Spinal cord (tissue), 9 donors: ENCODE measurements at regions not wholly inside any gene's neighbourhood (a gene's known extent, or its start where the extent isn't known, plus 50 kb on each side); places are given as distances from the start of the nearest gene placed in this dataset.
"Not testable (repeated sequence)": the region's sequence is repeated elsewhere in the genome, so short reads cannot be mapped to it uniquely, and the experiment has no call there.

Experiments used
- DNase-seq, 6 donors: peaks; one replicate each; pipeline versions ENCODE4 v3.0.0 to v3.0.0-alpha.2; 2013 to 2015; ENCODE audit warnings: low spot score in 6 of 6, low read depth in 4 of 6
- H3K27ac ChIP-seq: one replicate; pipeline ENCODE4 v1.5.1; 2013; ENCODE audit warnings: low read depth, low read length, control low read depth
- H3K27me3 ChIP-seq: one replicate; pipeline ENCODE4 v1.6.1; 2013; ENCODE audit warnings: low read length; ENCODE audit not compliant: control insufficient read depth, insufficient read depth
- H3K36me3 ChIP-seq: one replicate; pipeline ENCODE4 v1.6.1; 2013; ENCODE audit warnings: low read length; ENCODE audit not compliant: control insufficient read depth, insufficient read depth
- H3K4me1 ChIP-seq: one replicate; pipeline ENCODE4 v1.6.1; 2013; ENCODE audit warnings: low read length; ENCODE audit not compliant: control insufficient read depth, insufficient read depth
- H3K4me3 ChIP-seq: one replicate; pipeline ENCODE4 v1.5.1; 2013; ENCODE audit warnings: low read depth, low read length, control low read depth
- H3K9me3 ChIP-seq: one replicate; pipeline ENCODE4 v1.6.1; 2013; ENCODE audit warnings: low read length; ENCODE audit not compliant: control insufficient read depth, insufficient read depth
- WGBS: methylation state at CpG from one replicate; pipeline ENCODE4 v1.1.5; 2013; ENCODE audit warnings: missing lambda C conversion rate; ENCODE audit not compliant: insufficient coverage; 5-methylcytosine and 5-hydroxymethylcytosine counted together
- donor health status: healthy.

DNA sequence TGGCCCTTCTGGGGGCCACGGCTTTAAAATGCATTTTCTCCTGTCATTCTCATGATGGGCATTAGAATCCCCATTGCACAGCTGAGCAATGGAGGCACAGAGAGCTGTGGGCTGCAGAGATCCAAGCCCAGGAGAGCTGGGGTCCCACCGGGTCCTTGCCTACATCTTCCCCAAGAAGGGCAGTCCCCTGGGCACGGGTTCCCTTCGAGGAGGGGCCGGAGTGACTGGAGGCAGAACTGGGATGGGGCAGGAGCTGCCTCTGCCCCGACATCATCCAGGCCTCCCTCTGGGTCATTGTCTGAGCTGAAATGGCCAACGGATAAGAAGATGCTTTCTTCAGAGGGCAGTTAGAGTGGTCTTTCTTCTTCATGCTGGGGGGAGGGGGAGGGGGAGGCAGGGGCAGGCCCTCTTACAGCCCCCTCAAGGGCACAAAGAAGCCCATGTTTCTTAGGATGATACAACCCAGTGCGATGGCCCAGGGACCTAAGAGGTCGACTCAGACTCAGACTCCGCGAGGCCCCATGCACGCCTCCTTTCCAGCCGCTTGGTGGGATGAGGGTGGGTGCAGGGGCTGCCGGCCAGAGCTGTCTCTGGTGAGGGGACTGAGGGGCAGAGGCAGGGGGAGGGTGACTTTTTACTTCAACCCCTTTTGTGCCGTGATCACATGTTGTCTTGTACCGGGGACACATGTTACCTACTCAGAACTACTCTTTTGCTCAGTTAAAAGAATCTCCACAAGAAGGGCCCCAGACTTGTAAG, 112.4 kb upstream of the IRX2 start:
- Histone ChIP-seq H3K9me3 (no peaks in the 10 kb centered on the region), H3K4me1 (peaks cover 31% of the 10 kb centered on the region), H3K36me3 (no peaks in the 10 kb centered on the region), H3K4me3 (no peak overlapping the region), H3K27me3 (no peaks in the 10 kb centered on the region), H3K27ac (no peak overlapping the region)
- no peak for DNase-seq
- 88% methylated on average over 6 of the region's 16 CpGs for WGBS

- H3K9me3 ChIP-seq = no peaks in the 10 kb centered on the region
- no peak overlapping the region for H3K27ac ChIP-seq
- H3K27me3 ChIP-seq = no peaks in the 10 kb centered on the region
- no peak overlapping the region for H3K4me3 ChIP-seq
- H3K36me3 ChIP-seq = no peaks in the 10 kb centered on the region
- DNase-seq = no peak
- H3K4me1 ChIP-seq = peaks cover 31% of the 10 kb centered on the region
Measured at GRCh38 chr5:2863133-2863532, 111.7 kb upstream of the IRX2 start.

DNA sequence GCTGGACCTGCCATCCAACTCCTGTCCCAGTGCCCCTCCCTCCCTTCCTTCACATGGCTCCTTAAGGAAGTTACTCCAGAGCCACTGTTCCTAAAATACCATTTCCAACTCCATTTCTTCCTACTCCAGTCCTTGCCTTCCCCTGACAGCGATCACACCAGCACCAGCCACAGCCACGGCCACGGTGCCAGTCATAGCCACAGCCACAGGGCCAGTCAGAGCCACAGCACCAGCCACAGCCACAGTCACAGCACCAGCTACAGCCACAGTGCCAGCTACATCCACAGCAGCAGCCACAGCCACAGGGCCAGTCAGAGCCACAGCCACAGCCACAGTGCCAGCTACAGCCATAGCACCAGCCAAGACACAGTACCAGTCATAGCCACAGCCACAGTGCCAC, 110.7 kb upstream of the IRX2 start:
- DNase-seq, H3K27ac ChIP-seq, H3K36me3 ChIP-seq, H3K4me3 ChIP-seq, H3K9me3 ChIP-seq, H3K27me3 ChIP-seq: not testable (repeated sequence)
- H3K4me1 ChIP-seq = peaks cover 21% of the 10 kb centered on the region
- 67% methylated on average over 3 of the region's 3 CpGs for WGBS

GRCh38 chr5:2861605-2862004, 110.1 kb upstream of the IRX2 start:
- H3K4me1 ChIP-seq = peaks cover 15% of the 10 kb centered on the region
- no peak overlapping the region for H3K4me3 ChIP-seq
- WGBS = no CpG with 5 or more reads among the region's 7 CpGs
- no peaks in the 10 kb centered on the region for H3K36me3 ChIP-seq
- H3K27me3 ChIP-seq = no peaks in the 10 kb centered on the region
- no peak overlapping the region for H3K27ac ChIP-seq
- no peaks in the 10 kb centered on the region for H3K9me3 ChIP-seq
- DNase-seq = no peak

- no peak overlapping the region for H3K27ac ChIP-seq
- no peak overlapping the region for H3K4me3 ChIP-seq
- H3K27me3 ChIP-seq = no peaks in the 10 kb centered on the region
- DNase-seq = no peak
- WGBS = 81% methylated on average over 8 of the region's 10 CpGs
- H3K4me1 ChIP-seq = peaks cover 7% of the 10 kb centered on the region
- H3K9me3 ChIP-seq = no peaks in the 10 kb centered on the region
- no peaks in the 10 kb centered on the region for H3K36me3 ChIP-seq
Measured at GRCh38 chr5:2860101-2860500, 108.6 kb upstream of the IRX2 start.

- Histone ChIP-seq H3K27me3 (no peaks in the 10 kb centered on the region), H3K4me1 (no peaks in the 10 kb centered on the region), H3K36me3 (no peaks in the 10 kb centered on the region), H3K4me3 (no peak overlapping the region), H3K9me3 (no peaks in the 10 kb centered on the region), H3K27ac (no peak overlapping the region)
- 72% methylated on average over 2 of the region's 2 CpGs for WGBS
- no peak for DNase-seq
Measured at GRCh38 chr5:2857837-2858236, 106.4 kb upstream of the IRX2 start.

DNA sequence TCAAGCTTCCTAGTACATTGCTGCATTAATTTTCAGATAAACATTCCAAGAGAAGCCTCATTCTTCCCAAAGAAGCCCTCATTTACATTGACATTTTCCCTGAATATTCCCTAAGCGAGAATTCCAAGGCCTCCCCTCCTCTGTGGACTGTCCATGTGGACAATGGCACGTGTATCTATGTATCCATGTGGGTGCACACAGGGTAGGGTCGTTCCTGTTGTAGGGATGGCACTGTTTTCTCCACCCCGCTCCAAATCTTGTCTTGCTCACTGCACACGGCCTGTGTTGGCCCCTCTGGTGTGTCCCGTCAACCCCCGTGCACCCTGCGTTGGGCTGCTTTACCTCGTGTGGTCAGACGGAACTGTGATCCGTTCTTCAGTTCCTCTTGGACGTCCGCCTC, 104.7 kb upstream of the IRX2 start:
- H3K4me3 ChIP-seq = no peak overlapping the region
- DNase-seq = no peak
- no peaks in the 10 kb centered on the region for H3K9me3 ChIP-seq
- H3K36me3 ChIP-seq = no peaks in the 10 kb centered on the region
- no peaks in the 10 kb centered on the region for H3K27me3 ChIP-seq
- 96% methylated on average over 9 of the region's 13 CpGs for WGBS
- H3K27ac ChIP-seq = no peak overlapping the region
- no peaks in the 10 kb centered on the region for H3K4me1 ChIP-seq

GRCh38 chr5:2852446-2852845, 101.0 kb upstream of the IRX2 start:
- no peak for DNase-seq
- Histone ChIP-seq H3K4me3 (no peak overlapping the region), H3K27ac (no peak overlapping the region), H3K9me3 (no peaks in the 10 kb centered on the region), H3K27me3 (no peaks in the 10 kb centered on the region), H3K4me1 (no peaks in the 10 kb centered on the region), H3K36me3 (no peaks in the 10 kb centered on the region)
- WGBS = 100% methylated on average over 1 of the region's 1 CpG

- Histone ChIP-seq H3K4me1 (no peaks in the 10 kb centered on the region), H3K27me3 (no peaks in the 10 kb centered on the region), H3K36me3 (no peaks in the 10 kb centered on the region), H3K9me3 (no peaks in the 10 kb centered on the region), H3K4me3 (no peak overlapping the region), H3K27ac (no peak overlapping the region)
- DNase-seq = no peak
- 81% methylated on average over 5 of the region's 5 CpGs for WGBS
Measured at GRCh38 chr5:2851895-2852294, 100.4 kb upstream of the IRX2 start.

GRCh38 chr5:2849429-2849828, 98.0 kb upstream of the IRX2 start:
- Histone ChIP-seq H3K27ac (no peak overlapping the region), H3K36me3 (no peaks in the 10 kb centered on the region), H3K27me3 (no peaks in the 10 kb centered on the region), H3K4me3 (no peak overlapping the region), H3K9me3 (no peaks in the 10 kb centered on the region), H3K4me1 (no peaks in the 10 kb centered on the region)
- WGBS = no CpG with 5 or more reads among the region's 6 CpGs
- no peak for DNase-seq
